Uterus (tissue), 2 donors: ENCODE measurements at regions not wholly inside any gene's neighbourhood (a gene's known extent, or its start where the extent isn't known, plus 50 kb on each side); places are given as distances from the start of the nearest gene placed in this dataset.

Experiments used
- POLR2A ChIP-seq, 2 donors: fragments of 450-650 bp; IDR thresholded peaks; one replicate each; pipeline ENCODE4 v1.6.1; 2016; ENCODE audit warnings: antibody characterized with exemption in 2 of 2, mild to moderate bottlenecking in 1 of 2, moderate library complexity in 1 of 2
- TF ChIP-seq, protein P1 (sequence below), 4 experiments: fragments of 200-600 bp in 2 of 4; fragments of 450-650 bp in 2 of 4; sonication (generic) in 2 of 4; IDR thresholded peaks; one replicate each; pipeline ENCODE4 v1.5.1; 2016 to 2019; ENCODE audit warnings: antibody characterized with exemption in 4 of 4, mild to moderate bottlenecking in 2 of 4, moderate library complexity in 1 of 4

DNA sequence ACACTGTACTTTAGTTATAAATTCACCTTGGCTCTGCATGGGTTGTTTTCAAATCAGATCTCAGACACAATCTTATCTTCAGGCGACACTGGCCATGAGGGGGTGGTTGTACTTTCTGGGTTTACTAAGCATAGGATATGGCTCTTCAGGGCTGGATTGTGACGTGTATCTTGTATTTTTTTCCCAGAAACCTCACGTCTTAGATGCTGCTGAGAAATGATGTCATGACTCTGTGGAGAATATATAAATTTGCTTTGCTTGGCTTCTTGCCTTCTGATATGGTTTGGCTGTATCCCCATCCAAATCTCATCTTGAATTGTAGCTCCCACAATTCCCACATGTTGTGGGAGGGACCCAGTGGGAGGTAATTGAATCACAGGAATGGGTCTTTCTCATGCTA lies 82.8 kb upstream of the VSTM5 start:
- TF ChIP-seq POLR2A (IDR thresholded peaks at IDR 0.05): no peak
- TF ChIP-seq, protein P1, sequence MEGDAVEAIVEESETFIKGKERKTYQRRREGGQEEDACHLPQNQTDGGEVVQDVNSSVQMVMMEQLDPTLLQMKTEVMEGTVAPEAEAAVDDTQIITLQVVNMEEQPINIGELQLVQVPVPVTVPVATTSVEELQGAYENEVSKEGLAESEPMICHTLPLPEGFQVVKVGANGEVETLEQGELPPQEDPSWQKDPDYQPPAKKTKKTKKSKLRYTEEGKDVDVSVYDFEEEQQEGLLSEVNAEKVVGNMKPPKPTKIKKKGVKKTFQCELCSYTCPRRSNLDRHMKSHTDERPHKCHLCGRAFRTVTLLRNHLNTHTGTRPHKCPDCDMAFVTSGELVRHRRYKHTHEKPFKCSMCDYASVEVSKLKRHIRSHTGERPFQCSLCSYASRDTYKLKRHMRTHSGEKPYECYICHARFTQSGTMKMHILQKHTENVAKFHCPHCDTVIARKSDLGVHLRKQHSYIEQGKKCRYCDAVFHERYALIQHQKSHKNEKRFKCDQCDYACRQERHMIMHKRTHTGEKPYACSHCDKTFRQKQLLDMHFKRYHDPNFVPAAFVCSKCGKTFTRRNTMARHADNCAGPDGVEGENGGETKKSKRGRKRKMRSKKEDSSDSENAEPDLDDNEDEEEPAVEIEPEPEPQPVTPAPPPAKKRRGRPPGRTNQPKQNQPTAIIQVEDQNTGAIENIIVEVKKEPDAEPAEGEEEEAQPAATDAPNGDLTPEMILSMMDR (IDR thresholded peaks at IDR 0.05): no peak
